Smooth muscle cell (in vitro differentiated cells): ENCODE measurements at regions not wholly inside any gene's neighbourhood (a gene's known extent, or its start where the extent isn't known, plus 50 kb on each side); places are given as distances from the start of the nearest gene placed in this dataset.

Experiments
- DNase-seq: peaks from one replicate; lab custom pipeline; 2025; ENCODE audit not compliant: unreplicated experiment; lab: John Stamatoyannopoulos, UW
- H2AFZ ChIP-seq: fragments of 200-600 bp; sonication (generic); 2 replicates; pipeline ENCODE4 v1.6.0; 2016; ENCODE audit warnings: antibody characterized with exemption, low read depth, mild to moderate bottlenecking
- H3F3A ChIP-seq: fragments of 200-600 bp; sonication (generic); 2 replicates; pipeline ENCODE4 v1.6.0; 2017; ENCODE audit warnings: antibody characterized with exemption, low read depth
- H3K27ac ChIP-seq: fragments of 200-600 bp; sonication (generic); 2 replicates; pipeline ENCODE4 v1.5.1; 2016; ENCODE audit warnings: low read depth, mild to moderate bottlenecking
- H3K27me3 ChIP-seq: fragments of 200-600 bp; sonication (generic); 2 replicates; pipeline ENCODE4 v1.6.1; 2016; ENCODE audit warnings: low read depth, mild to moderate bottlenecking
- H3K36me3 ChIP-seq: fragments of 200-600 bp; sonication (generic); 2 replicates; pipeline ENCODE4 v1.5.1; 2016; ENCODE audit warnings: low read depth
- H3K4me1 ChIP-seq: fragments of 200-600 bp; sonication (generic); 2 replicates; pipeline ENCODE4 v1.5.1; 2016; ENCODE audit warnings: low read depth
- H3K4me2 ChIP-seq: fragments of 200-600 bp; sonication (generic); 2 replicates; pipeline ENCODE4 v1.6.0; 2016; ENCODE audit warnings: mild to moderate bottlenecking
- H3K4me3 ChIP-seq: fragments of 200-600 bp; sonication (generic); 2 replicates; pipeline ENCODE4 v1.5.1; 2016; ENCODE audit warnings: mild to moderate bottlenecking
- H3K79me2 ChIP-seq: fragments of 200-600 bp; sonication (generic); 2 replicates; pipeline ENCODE4 v1.6.0; 2016; ENCODE audit warnings: low read depth, mild to moderate bottlenecking
- H3K9ac ChIP-seq: fragments of 200-600 bp; sonication (generic); 2 replicates; pipeline ENCODE4 v1.6.0; 2016; ENCODE audit warnings: low read depth
- H3K9me3 ChIP-seq: fragments of 200-600 bp; sonication (generic); replicated peaks from 2 replicates; pipeline ENCODE4 v1.5.1; 2016; ENCODE audit warnings: low read depth
- H4K20me1 ChIP-seq: fragments of 200-600 bp; sonication (generic); 2 replicates; pipeline ENCODE4 v1.6.0; 2016; ENCODE audit warnings: low read depth
- WGBS: methylation state at CpG from one replicate; pipeline ENCODE4 v1.1.7; 2016; ENCODE audit warnings: low lambda C conversion rate; 5-methylcytosine and 5-hydroxymethylcytosine counted together
- TF ChIP-seq, protein P1 (sequence below): fragments of 200-600 bp; sonication (generic); IDR thresholded peaks from 2 replicates; pipeline ENCODE4 v1.5.1; 2017; ENCODE audit warnings: borderline replicate concordance, mild to moderate bottlenecking, antibody characterized with exemption; ENCODE audit not compliant: insufficient read depth, poor library complexity, severe bottlenecking

DNA sequence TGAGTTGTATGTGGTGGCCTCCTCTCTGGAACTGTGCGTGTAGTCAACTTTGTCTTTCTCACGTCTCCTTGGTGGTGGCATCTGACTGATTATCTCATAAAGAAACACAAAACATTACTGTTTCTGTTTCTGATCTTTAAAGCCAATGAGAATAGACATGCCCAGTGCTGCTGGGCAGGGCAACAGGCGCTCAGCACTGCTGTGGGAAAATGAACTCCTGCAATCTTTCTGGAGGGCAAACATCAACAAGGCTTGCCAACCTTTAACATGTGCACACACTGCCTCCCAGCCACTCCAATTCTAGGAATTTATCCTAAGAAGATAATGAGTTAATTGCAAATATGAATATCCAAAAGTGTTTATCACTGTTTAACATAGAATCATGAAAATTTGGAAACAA, 106.3 kb upstream of the CD93 start:
- no peak overlapping the region for H3K27ac ChIP-seq
- H3K36me3 ChIP-seq: no peaks in the 10 kb centered on the region
- no peaks in the 10 kb centered on the region for H3K9me3 ChIP-seq
- no peaks in the 10 kb centered on the region for H3K4me1 ChIP-seq
- H3K27me3 ChIP-seq: no peaks in the 10 kb centered on the region
- H2AFZ ChIP-seq: no peak overlapping the region
- H3K9ac ChIP-seq: no peak overlapping the region
- no peaks in the 10 kb centered on the region for H3F3A ChIP-seq
- TF ChIP-seq, protein P1, sequence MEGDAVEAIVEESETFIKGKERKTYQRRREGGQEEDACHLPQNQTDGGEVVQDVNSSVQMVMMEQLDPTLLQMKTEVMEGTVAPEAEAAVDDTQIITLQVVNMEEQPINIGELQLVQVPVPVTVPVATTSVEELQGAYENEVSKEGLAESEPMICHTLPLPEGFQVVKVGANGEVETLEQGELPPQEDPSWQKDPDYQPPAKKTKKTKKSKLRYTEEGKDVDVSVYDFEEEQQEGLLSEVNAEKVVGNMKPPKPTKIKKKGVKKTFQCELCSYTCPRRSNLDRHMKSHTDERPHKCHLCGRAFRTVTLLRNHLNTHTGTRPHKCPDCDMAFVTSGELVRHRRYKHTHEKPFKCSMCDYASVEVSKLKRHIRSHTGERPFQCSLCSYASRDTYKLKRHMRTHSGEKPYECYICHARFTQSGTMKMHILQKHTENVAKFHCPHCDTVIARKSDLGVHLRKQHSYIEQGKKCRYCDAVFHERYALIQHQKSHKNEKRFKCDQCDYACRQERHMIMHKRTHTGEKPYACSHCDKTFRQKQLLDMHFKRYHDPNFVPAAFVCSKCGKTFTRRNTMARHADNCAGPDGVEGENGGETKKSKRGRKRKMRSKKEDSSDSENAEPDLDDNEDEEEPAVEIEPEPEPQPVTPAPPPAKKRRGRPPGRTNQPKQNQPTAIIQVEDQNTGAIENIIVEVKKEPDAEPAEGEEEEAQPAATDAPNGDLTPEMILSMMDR: no peak
- H3K4me2 ChIP-seq: no peak overlapping the region
- no peaks in the 10 kb centered on the region for H4K20me1 ChIP-seq
- H3K4me3 ChIP-seq: no peak overlapping the region
- H3K79me2 ChIP-seq: no peaks in the 10 kb centered on the region
- WGBS: 92% methylated on average over 3 of the region's 3 CpGs
- DNase-seq: no peak

DNA sequence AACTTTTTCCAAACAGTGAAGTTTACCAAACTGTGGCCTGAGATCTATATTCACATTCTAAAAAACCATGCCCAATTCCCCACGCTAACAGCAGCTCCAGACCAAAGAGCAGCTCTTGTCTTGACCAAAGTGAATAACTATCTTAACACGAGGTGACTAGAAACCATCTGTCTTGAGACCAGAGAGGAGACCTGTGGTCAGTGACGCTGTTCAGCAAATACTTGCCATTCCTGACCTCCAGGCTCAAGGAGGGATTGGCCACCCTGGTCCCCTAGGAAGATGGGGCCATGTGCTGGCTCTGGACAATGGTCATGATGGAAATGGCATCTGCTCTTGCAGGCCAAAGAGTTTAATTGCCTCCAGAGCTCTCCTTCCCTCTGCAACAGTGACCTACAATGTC, 104.4 kb upstream of the CD93 start:
- Histone ChIP-seq H3K36me3 (no peaks in the 10 kb centered on the region), H3K4me2 (no peak overlapping the region), H3F3A (no peaks in the 10 kb centered on the region), H4K20me1 (no peaks in the 10 kb centered on the region), H3K79me2 (no peaks in the 10 kb centered on the region), H3K4me1 (no peaks in the 10 kb centered on the region), H2AFZ (no peak overlapping the region), H3K4me3 (no peak overlapping the region), H3K9me3 (no peaks in the 10 kb centered on the region), H3K27ac (no peak overlapping the region), H3K27me3 (no peaks in the 10 kb centered on the region), H3K9ac (no peak overlapping the region)
- no peak for DNase-seq
- TF ChIP-seq, protein P1: no peak
- WGBS: 72% methylated on average over 3 of the region's 3 CpGs

DNA sequence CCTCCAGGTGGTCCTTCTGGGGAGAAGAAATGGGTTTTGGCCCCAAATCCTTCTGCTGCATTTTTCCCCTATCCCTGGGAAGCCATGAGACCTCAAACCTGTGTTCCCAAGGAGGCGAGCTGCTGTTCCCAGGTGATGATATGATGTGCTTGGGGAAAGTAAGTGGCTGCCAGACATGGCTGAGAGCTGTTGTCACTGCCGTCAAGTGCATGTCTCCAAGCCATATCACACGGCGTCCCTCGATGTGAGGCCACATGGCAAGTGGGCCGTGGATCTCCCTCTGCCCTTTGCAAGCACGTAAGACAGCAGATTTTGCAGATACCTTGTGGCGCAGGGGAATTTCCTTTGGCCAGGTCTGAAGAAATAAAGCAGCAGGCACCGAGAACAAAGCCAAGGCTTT, 103.7 kb upstream of the CD93 start:
- H3K4me2 ChIP-seq: no peak overlapping the region
- H3K9me3 ChIP-seq: no peaks in the 10 kb centered on the region
- no peaks in the 10 kb centered on the region for H3K27me3 ChIP-seq
- H3F3A ChIP-seq: no peaks in the 10 kb centered on the region
- no peak overlapping the region for H2AFZ ChIP-seq
- H3K36me3 ChIP-seq: no peaks in the 10 kb centered on the region
- H4K20me1 ChIP-seq: no peaks in the 10 kb centered on the region
- no peaks in the 10 kb centered on the region for H3K79me2 ChIP-seq
- no peak overlapping the region for H3K4me3 ChIP-seq
- no peak for DNase-seq
- H3K27ac ChIP-seq: no peak overlapping the region
- TF ChIP-seq, protein P1: no peak
- no peak overlapping the region for H3K9ac ChIP-seq
- H3K4me1 ChIP-seq: no peaks in the 10 kb centered on the region
- 89% methylated on average over 9 of the region's 9 CpGs for WGBS

DNA sequence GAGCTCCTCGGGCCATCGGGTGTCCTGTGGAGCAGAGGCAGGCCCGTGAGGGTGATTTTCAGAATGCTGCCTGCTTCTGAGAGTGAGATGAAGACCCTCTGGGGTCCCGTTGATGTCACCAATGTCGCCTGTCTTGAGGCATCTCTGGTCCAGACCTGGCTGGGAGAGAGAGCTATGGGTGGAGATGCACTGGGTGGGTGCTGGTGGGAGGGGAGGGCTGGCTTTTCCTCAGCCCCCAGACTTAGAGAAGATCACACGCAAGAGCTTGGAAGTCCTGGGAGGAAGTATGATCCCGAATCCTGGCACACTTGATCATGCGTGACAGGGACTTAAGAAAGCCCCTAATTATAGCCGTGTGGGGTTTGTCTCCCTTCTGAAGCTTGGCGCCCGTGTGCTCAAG, 103.2 kb upstream of the CD93 start:
- DNase-seq: no peak
- TF ChIP-seq, protein P1: no peak
- Histone ChIP-seq H2AFZ (no peak overlapping the region), H4K20me1 (no peaks in the 10 kb centered on the region), H3K79me2 (no peaks in the 10 kb centered on the region), H3K9ac (no peak overlapping the region), H3K4me3 (no peak overlapping the region), H3F3A (no peaks in the 10 kb centered on the region), H3K9me3 (no peaks in the 10 kb centered on the region), H3K4me1 (no peaks in the 10 kb centered on the region), H3K36me3 (no peaks in the 10 kb centered on the region), H3K27me3 (no peaks in the 10 kb centered on the region), H3K4me2 (no peak overlapping the region), H3K27ac (no peak overlapping the region)
- 92% methylated on average over 11 of the region's 11 CpGs for WGBS
